Esophagus mucosa (tissue), 1 donor: ENCODE measurements at regions not wholly inside any gene's neighbourhood (a gene's known extent, or its start where the extent isn't known, plus 50 kb on each side); places are given as distances from the start of the nearest gene placed in this dataset.
"Not testable (repeated sequence)": the region's sequence is repeated elsewhere in the genome, so short reads cannot be mapped to it uniquely, and the experiment has no call there.

Experiments used
- ATAC-seq: fragments of 200-7000 bp; cut with Tn5 transposase; one replicate; pipeline ENCODE4 v1.9.1; 2020
- donor health status: DM: yes; HTN: yes; CAD: no.

- ATAC-seq = not testable (repeated sequence)
These were observed 68.7 kb downstream of the PRKAB2 start for GRCh38 chr1:147103416-147104155.

- no peak for ATAC-seq
These were observed 73.1 kb downstream of the PRKAB2 start for GRCh38 chr1:147099192-147099591.

- not testable (repeated sequence) for ATAC-seq
These were observed 73.8 kb downstream of the PRKAB2 start for GRCh38 chr1:147098338-147098973.

GRCh38 chr1:147095691-147096090 is 76.6 kb downstream of the PRKAB2 start:
- no peak for ATAC-seq

- ATAC-seq = peak; percentile 26
These were observed 80.5 kb downstream of the PRKAB2 start for GRCh38 chr1:147091801-147092200.

- ATAC-seq = no peak
These were observed 82.8 kb downstream of the PRKAB2 start for GRCh38 chr1:147089457-147089856.

- no peak for ATAC-seq
These were observed 86.1 kb downstream of the PRKAB2 start for GRCh38 chr1:147086129-147086528.

- ATAC-seq = peak; percentile 86
These were observed 87.8 kb downstream of the PRKAB2 start for GRCh38 chr1:147084273-147085096.

GRCh38 chr1:147083919-147084272 is 88.4 kb downstream of the PRKAB2 start:
- no peak for ATAC-seq

GRCh38 chr1:147080671-147081394 is 91.4 kb downstream of the PRKAB2 start:
- ATAC-seq = no peak

GRCh38 chr1:147080006-147080661 is 92.1 kb downstream of the PRKAB2 start:
- no peak for ATAC-seq

- ATAC-seq = no peak
These were observed 92.8 kb downstream of the PRKAB2 start for GRCh38 chr1:147079400-147080005.

GRCh38 chr1:147078606-147079399 is 93.5 kb downstream of the PRKAB2 start:
- ATAC-seq = no peak

GRCh38 chr1:147077936-147078605 is 94.2 kb downstream of the PRKAB2 start:
- no peak for ATAC-seq

- no peak for ATAC-seq
These were observed 94.7 kb downstream of the PRKAB2 start for GRCh38 chr1:147077523-147077922.

GRCh38 chr1:147077081-147077480 is 95.2 kb downstream of the PRKAB2 start:
- ATAC-seq = no peak

- no peak for ATAC-seq
These were observed 95.8 kb downstream of the PRKAB2 start for GRCh38 chr1:147076442-147076841.

GRCh38 chr1:147072482-147073432 is 99.5 kb downstream of the PRKAB2 start:
- no peak for ATAC-seq

GRCh38 chr1:147071142-147071541 is 101.1 kb downstream of the PRKAB2 start:
- ATAC-seq = no peak
